ENCODE measurements at regions not wholly inside any gene's neighbourhood (a gene's known extent, or its start where the extent isn't known, plus 50 kb on each side); places are given as distances from the start of the nearest gene placed in this dataset.
"Not testable (repeated sequence)": the region's sequence is repeated elsewhere in the genome, so short reads cannot be mapped to it uniquely, and the experiment has no call there.

GRCh38 chr2:67132441-67132940 lies 264.6 kb upstream of the ETAA1 start:
- DNase-seq = not testable (repeated sequence)

GRCh38 chr2:67135208-67135607 lies 261.9 kb upstream of the ETAA1 start:
- no peak for DNase-seq

GRCh38 chr2:67137699-67138098 lies 259.4 kb upstream of the ETAA1 start:
- DNase-seq = no peak

GRCh38 chr2:67142071-67142470 lies 255.1 kb upstream of the ETAA1 start:
- no peak for DNase-seq

GRCh38 chr2:67142741-67143140 lies 254.4 kb upstream of the ETAA1 start:
- no peak for DNase-seq

- DNase-seq = no peak
Measured at GRCh38 chr2:67145851-67146250, 251.3 kb upstream of the ETAA1 start.

GRCh38 chr2:67156796-67157195 lies 240.3 kb upstream of the ETAA1 start:
- DNase-seq = no peak

GRCh38 chr2:67158718-67159117 lies 238.4 kb upstream of the ETAA1 start:
- no peak for DNase-seq

GRCh38 chr2:67159929-67160328 lies 237.2 kb upstream of the ETAA1 start:
- no peak for DNase-seq

- no peak for DNase-seq
Measured at GRCh38 chr2:67164771-67165522, 232.2 kb upstream of the ETAA1 start.

- DNase-seq = no peak
Measured at GRCh38 chr2:67165523-67165990, 231.6 kb upstream of the ETAA1 start.

- DNase-seq = not testable (repeated sequence)
Measured at GRCh38 chr2:67166511-67166910, 230.6 kb upstream of the ETAA1 start.

GRCh38 chr2:67169417-67170140 lies 227.6 kb upstream of the ETAA1 start:
- no peak for DNase-seq

GRCh38 chr2:67179526-67179925 lies 217.6 kb upstream of the ETAA1 start:
- no peak for DNase-seq

GRCh38 chr2:67180841-67181240 lies 216.3 kb upstream of the ETAA1 start:
- no peak for DNase-seq

- no peak for DNase-seq
Measured at GRCh38 chr2:67182884-67183283, 214.2 kb upstream of the ETAA1 start.

- no peak for DNase-seq
Measured at GRCh38 chr2:67186326-67186725, 210.8 kb upstream of the ETAA1 start.

- DNase-seq = no peak
Measured at GRCh38 chr2:67186871-67187270, 210.3 kb upstream of the ETAA1 start.

GRCh38 chr2:67195327-67195726 lies 201.8 kb upstream of the ETAA1 start:
- not testable (repeated sequence) for DNase-seq

GRCh38 chr2:67201521-67201920 lies 195.6 kb upstream of the ETAA1 start:
- no peak for DNase-seq

- no peak for DNase-seq
Measured at GRCh38 chr2:67204349-67204748, 192.8 kb upstream of the ETAA1 start.

- no peak for DNase-seq
Measured at GRCh38 chr2:67208887-67209500, 188.1 kb upstream of the ETAA1 start.

GRCh38 chr2:67210430-67210829 lies 186.7 kb upstream of the ETAA1 start:
- no peak for DNase-seq

- DNase-seq = no peak
Measured at GRCh38 chr2:67212203-67212602, 184.9 kb upstream of the ETAA1 start.

All from activated CD4-positive, alpha-beta T cell treated with anti-CD3 and anti-CD28 coated beads, Interleukin-2, Interleukin-6, amounts not matched to agents 100 ng/mL and 50 ng/mL, durations not matched to agents 16 hours and 8 hours (primary cell).